GM12892 (cell line): ENCODE measurements at regions not wholly inside any gene's neighbourhood (a gene's known extent, or its start where the extent isn't known, plus 50 kb on each side); places are given as distances from the start of the nearest gene placed in this dataset.

Source experiments
- POLR2A ChIP-seq: IDR thresholded peaks from 2 replicates; pipeline ENCODE4 v1.6.1; 2011; ENCODE audit warnings: low read depth, low read length, control low read depth
- TAF1 ChIP-seq: IDR thresholded peaks from 2 replicates; pipeline ENCODE4 v1.6.1; 2011; ENCODE audit warnings: low read depth, mild to moderate bottlenecking, control low read depth, low read length, borderline replicate concordance

DNA sequence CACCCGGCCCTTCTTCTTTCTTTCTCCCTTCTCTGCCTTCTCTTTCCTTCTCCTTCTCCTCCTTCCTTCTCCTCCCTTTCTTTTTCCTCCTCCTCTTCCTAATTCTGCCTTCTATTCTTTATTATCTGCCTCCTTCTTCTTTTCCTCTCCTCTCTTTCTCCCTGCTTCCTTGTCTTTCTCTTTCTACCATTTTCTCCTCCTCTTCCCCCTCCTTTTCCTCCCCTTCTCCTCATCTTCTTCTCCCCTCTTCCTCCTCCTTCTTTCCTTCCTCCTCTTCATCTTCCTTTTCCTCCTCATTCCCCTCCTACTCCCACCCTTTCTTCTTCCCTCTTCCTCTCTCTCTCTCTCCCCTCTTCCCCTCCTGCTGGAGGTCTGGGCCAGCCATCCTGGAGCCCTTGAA is 294.9 kb upstream of the CRY1 start:
- TF ChIP-seq TAF1 (no peak), POLR2A (no peak)
